ENCODE measurements at regions not wholly inside any gene's neighbourhood (a gene's known extent, or its start where the extent isn't known, plus 50 kb on each side); places are given as distances from the start of the nearest gene placed in this dataset.
"Not testable (repeated sequence)": the region's sequence is repeated elsewhere in the genome, so short reads cannot be mapped to it uniquely, and the experiment has no call there.

DNA sequence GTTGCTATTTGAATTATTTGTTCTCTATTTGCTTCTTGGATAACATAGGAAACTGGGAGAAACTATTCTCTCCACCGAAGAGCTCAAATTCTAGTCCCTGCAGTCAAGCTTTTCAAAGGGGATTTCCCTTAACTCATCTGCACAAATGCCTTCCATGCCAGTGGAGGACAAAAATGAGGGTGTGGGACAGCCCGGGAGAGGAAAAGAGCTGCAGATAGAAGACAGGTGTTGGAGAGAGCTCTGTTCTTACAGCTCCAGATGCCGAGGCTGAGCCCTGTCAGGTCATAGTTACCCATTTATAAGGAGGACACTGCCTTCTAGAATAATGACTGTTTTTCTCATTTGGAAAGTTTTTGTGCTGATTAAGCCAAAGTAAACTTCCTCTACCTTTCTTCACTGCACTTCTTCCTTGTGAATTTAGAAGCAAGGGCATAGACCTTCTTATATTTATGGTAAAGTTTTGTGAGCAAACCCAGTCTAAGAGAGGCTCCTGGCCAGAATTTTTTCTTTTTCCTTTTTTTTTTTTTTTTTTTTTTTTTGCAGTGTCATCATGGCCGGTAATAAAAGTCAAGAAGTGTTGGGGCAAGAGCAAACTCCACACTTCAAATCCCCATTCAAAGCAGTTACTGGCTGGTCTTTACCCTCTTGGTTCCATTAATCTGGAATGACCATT, 177.2 kb downstream of the ABCC12 start:
- no peak overlapping the region for H3K4me3 ChIP-seq (ENCODE audit: low read depth, low read length)
- H3K27me3 ChIP-seq (ENCODE audit: control insufficient read depth, insufficient read depth, low read length), result no peaks in the 10 kb centered on the region
- ChIA-PET CTCF (no interaction called here), POLR2A (no interaction called here)
- H3K36me3 ChIP-seq (ENCODE audit: control insufficient read depth, insufficient read depth, low read length), result no peaks in the 10 kb centered on the region
- DNase-seq (ENCODE audit: low read depth), result no peak
- TF ChIP-seq, protein P1, sequence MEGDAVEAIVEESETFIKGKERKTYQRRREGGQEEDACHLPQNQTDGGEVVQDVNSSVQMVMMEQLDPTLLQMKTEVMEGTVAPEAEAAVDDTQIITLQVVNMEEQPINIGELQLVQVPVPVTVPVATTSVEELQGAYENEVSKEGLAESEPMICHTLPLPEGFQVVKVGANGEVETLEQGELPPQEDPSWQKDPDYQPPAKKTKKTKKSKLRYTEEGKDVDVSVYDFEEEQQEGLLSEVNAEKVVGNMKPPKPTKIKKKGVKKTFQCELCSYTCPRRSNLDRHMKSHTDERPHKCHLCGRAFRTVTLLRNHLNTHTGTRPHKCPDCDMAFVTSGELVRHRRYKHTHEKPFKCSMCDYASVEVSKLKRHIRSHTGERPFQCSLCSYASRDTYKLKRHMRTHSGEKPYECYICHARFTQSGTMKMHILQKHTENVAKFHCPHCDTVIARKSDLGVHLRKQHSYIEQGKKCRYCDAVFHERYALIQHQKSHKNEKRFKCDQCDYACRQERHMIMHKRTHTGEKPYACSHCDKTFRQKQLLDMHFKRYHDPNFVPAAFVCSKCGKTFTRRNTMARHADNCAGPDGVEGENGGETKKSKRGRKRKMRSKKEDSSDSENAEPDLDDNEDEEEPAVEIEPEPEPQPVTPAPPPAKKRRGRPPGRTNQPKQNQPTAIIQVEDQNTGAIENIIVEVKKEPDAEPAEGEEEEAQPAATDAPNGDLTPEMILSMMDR (IDR thresholded peaks at IDR 0.05; ENCODE audit: insufficient read depth, low read depth, low read length), result no peak

DNA sequence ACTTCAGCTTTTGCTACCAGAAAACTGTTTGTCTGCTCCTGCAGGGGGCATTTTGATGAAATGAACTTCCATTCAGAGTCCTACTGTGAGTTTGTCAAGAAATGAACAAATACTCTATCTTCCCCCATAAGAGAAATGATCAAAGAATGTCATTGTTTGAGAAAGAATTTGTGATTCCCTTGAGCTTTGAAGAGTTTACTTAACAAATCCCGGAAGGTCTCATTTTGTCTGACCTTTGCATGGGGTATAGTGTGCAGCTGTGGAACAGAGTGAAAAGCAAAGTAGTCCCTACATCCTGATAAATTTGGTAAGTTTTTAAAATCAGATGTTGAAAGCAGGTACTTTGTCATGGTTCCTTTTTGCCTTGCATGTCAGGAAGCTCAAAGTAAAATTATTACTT, 178.0 kb downstream of the ABCC12 start:
- H3K4me3 ChIP-seq (ENCODE audit: low read depth, low read length), result no peak overlapping the region
- POLR2A ChIA-PET, result no interaction called here
- CTCF ChIA-PET, result interaction anchor here (1.1 to 1.4 kb wide), 2 partner anchors 32 to 52 kb away, joined by 3 to 4 read pairs; no protein-coding TSS in a partner anchor
- H3K27me3 ChIP-seq (ENCODE audit: control insufficient read depth, insufficient read depth, low read length), result no peaks in the 10 kb centered on the region
- TF ChIP-seq, protein P1 (IDR thresholded peaks at IDR 0.05; ENCODE audit: insufficient read depth, low read depth, low read length), result no peak
- no peak for DNase-seq (ENCODE audit: low read depth)
- H3K36me3 ChIP-seq (ENCODE audit: control insufficient read depth, insufficient read depth, low read length), result no peaks in the 10 kb centered on the region

DNA sequence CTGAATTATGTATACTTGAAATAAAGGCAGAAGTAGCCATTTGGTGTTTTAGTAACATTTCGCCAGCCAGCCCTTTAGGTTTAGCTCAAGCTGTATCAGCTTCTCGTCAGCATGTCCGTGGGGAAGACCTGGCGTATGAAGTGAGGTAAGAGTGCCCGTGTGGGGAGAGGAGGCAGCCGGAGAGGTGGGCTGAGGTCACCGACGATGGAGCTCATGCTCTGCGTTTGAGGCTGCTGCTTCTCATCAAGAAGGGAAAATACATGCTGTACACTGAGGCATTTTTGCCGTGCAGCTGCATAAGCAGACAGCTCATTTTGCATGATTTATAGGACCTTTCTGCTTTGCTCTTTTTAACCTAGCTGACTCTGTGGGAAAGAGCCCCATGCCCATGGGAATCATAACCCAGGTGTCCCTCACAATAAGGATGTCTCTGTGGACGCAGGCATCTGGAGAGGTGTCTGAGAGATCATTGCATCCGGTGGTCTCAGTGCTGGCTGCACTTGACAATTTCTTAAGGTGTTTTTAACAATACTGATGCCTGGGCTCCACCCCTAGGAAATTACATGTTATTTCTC, 179.1 kb downstream of the ABCC12 start:
- POLR2A ChIA-PET, result no interaction called here
- CTCF ChIA-PET, result interaction anchor here (1.4 kb wide), 1 partner anchor 31 kb away, joined by 4 read pairs; no protein-coding TSS in a partner anchor
- no peak for DNase-seq (ENCODE audit: low read depth)
- no peaks in the 10 kb centered on the region for H3K27me3 ChIP-seq (ENCODE audit: control insufficient read depth, insufficient read depth, low read length)
- TF ChIP-seq, protein P1 (IDR thresholded peaks at IDR 0.05; ENCODE audit: insufficient read depth, low read depth, low read length), result no peak
- H3K4me3 ChIP-seq (ENCODE audit: low read depth, low read length), result no peak overlapping the region
- H3K36me3 ChIP-seq (ENCODE audit: control insufficient read depth, insufficient read depth, low read length), result no peaks in the 10 kb centered on the region

DNA sequence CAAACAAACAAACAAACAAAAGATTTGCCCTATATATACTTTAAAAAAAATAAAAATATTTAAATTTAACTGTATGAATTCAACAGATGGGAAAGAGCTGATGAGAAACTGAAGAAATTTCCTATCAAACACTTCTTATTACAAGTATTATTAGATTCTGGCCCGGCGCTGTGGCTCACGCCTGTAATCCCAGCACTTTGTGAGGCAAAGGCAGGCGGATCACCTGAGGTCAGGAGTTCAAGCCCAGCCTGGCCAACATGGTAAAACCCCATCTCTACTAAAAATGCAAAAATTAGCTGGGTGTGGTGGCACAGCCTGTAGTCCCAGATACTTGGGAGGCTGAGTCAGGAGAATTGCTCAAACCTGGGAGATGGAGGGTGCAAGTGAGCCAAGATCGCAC, 180.8 kb downstream of the ABCC12 start:
- H3K36me3 ChIP-seq (ENCODE audit: control insufficient read depth, insufficient read depth, low read length); H3K27me3 ChIP-seq (ENCODE audit: control insufficient read depth, insufficient read depth, low read length); CTCF ChIA-PET; DNase-seq (ENCODE audit: low read depth); POLR2A ChIA-PET; H3K4me3 ChIP-seq (ENCODE audit: low read depth, low read length): not testable (repeated sequence)

DNA sequence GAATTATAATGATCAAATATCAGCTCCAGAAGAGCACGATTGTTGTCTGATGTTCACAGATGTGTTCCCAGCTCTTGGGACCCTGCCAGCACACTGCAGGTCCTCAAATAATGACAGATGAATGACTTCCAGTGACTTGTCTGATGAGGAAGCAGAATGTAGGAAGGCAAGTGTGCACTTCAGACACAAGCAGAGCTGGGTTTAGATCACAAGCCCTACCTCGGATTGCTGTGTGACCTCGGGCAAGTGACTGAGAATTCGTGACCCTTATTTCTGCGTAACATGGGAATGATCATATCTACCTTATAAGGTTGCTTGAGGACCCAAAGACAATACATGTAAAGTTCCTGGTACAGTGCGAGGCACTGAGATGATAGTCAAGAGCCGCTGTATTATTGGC, 182.2 kb downstream of the ABCC12 start:
- no peak for DNase-seq (ENCODE audit: low read depth)
- CTCF ChIA-PET, result no interaction called here
- Histone ChIP-seq H3K27me3 (ENCODE audit: control insufficient read depth, insufficient read depth, low read length) (no peaks in the 10 kb centered on the region; the same call in 1 of the 2 replicates), H3K4me3 (ENCODE audit: low read depth, low read length) (no peak overlapping the region), H3K36me3 (ENCODE audit: control insufficient read depth, insufficient read depth, low read length) (no peaks in the 10 kb centered on the region)
- TF ChIP-seq, protein P1 (IDR thresholded peaks at IDR 0.05; ENCODE audit: insufficient read depth, low read depth, low read length), result no peak
- POLR2A ChIA-PET, result no interaction called here

All from BJ (cell line).